Kidney epithelial cell (primary cell): ENCODE measurements at regions not wholly inside any gene's neighbourhood (a gene's known extent, or its start where the extent isn't known, plus 50 kb on each side); places are given as distances from the start of the nearest gene placed in this dataset.

Source experiments
- DNase-seq: peaks from one replicate; pipeline ENCODE4 v3.0.0-alpha.2; 2010; ENCODE audit warnings: low read depth
- H3K27me3 ChIP-seq: 2 replicates; pipeline ENCODE4 v1.6.0; 2011; ENCODE audit warnings: low read length; ENCODE audit not compliant: control insufficient read depth, insufficient read depth
- H3K36me3 ChIP-seq: 2 replicates; pipeline ENCODE4 v1.5.1; 2011; ENCODE audit warnings: low read length; ENCODE audit not compliant: control insufficient read depth, insufficient read depth
- H3K4me3 ChIP-seq: 2 replicates; pipeline ENCODE4 v1.5.1; 2011; ENCODE audit warnings: low read depth, mild to moderate bottlenecking, control low read depth, low read length
- TF ChIP-seq, protein P1 (sequence below): IDR thresholded peaks from 2 replicates; pipeline ENCODE4 v1.5.1; 2011; ENCODE audit warnings: mild to moderate bottlenecking, moderate library complexity, low read length, control low read depth, inconsistent platforms; ENCODE audit not compliant: insufficient read depth, poor library complexity, severe bottlenecking

- DNase-seq = no peak
- no peak overlapping the region for H3K4me3 ChIP-seq
- TF ChIP-seq, protein P1, sequence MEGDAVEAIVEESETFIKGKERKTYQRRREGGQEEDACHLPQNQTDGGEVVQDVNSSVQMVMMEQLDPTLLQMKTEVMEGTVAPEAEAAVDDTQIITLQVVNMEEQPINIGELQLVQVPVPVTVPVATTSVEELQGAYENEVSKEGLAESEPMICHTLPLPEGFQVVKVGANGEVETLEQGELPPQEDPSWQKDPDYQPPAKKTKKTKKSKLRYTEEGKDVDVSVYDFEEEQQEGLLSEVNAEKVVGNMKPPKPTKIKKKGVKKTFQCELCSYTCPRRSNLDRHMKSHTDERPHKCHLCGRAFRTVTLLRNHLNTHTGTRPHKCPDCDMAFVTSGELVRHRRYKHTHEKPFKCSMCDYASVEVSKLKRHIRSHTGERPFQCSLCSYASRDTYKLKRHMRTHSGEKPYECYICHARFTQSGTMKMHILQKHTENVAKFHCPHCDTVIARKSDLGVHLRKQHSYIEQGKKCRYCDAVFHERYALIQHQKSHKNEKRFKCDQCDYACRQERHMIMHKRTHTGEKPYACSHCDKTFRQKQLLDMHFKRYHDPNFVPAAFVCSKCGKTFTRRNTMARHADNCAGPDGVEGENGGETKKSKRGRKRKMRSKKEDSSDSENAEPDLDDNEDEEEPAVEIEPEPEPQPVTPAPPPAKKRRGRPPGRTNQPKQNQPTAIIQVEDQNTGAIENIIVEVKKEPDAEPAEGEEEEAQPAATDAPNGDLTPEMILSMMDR = no peak
- no peaks in the 10 kb centered on the region for H3K36me3 ChIP-seq
- no peaks in the 10 kb centered on the region for H3K27me3 ChIP-seq
Measured at GRCh38 chr4:10345381-10345784, 111.8 kb downstream of the ZNF518B start.

- no peaks in the 10 kb centered on the region for H3K36me3 ChIP-seq
- H3K4me3 ChIP-seq = no peak overlapping the region
- DNase-seq = no peak
- H3K27me3 ChIP-seq = no peaks in the 10 kb centered on the region
- TF ChIP-seq, protein P1 = no peak
Measured at GRCh38 chr4:10344824-10345223, 112.4 kb downstream of the ZNF518B start.

DNA sequence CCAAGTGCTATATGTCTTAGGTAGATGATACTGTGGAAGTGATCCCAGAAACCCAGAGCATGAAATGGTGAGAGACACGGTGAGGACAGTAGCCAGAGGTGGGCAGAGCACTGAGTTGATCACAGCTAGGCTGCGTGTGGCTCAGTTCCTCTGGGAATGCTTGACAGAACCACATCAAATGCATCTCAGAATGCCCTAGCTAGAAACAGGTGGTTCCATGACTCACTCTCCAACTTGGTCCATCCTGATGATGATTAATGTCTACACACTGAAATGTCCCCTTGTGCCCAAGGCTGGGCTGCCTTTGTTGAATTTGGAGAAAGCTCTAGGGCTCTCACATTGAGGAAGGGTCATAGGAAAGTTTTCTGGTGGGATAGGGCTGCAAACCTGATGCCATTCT is 113.6 kb downstream of the ZNF518B start:
- Histone ChIP-seq H3K4me3 (no peak overlapping the region), H3K36me3 (no peaks in the 10 kb centered on the region), H3K27me3 (no peaks in the 10 kb centered on the region)
- DNase-seq = no peak
- TF ChIP-seq, protein P1 = no peak

GRCh38 chr4:10342866-10343265 is 114.4 kb downstream of the ZNF518B start:
- Histone ChIP-seq H3K4me3 (no peak overlapping the region), H3K27me3 (no peaks in the 10 kb centered on the region), H3K36me3 (no peaks in the 10 kb centered on the region)
- TF ChIP-seq, protein P1 = no peak
- no peak for DNase-seq

GRCh38 chr4:10336471-10336870 is 120.8 kb downstream of the ZNF518B start:
- Histone ChIP-seq H3K27me3 (no peaks in the 10 kb centered on the region), H3K4me3 (no peak overlapping the region), H3K36me3 (no peaks in the 10 kb centered on the region)
- no peak for DNase-seq
- TF ChIP-seq, protein P1 = no peak

DNA sequence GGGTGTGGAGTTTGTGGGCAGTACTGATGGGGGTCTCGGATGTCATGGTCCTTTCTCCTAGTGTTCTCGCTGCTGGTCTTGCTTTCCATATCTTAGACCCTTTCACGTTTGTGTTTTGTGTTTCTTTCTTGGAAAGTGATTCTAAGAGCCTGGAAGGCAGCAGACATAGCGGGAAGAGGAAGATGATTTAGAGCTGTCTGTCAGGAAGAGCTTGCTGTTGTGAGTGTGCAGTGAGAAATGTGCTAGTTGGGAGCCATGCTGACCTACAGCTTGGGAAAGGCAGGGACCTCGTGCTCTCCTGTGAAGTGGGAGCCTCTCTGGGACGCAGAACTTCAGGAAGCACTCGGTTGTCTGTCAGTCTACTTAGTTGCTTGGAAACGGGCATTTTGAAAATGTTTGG is 122.2 kb downstream of the ZNF518B start:
- TF ChIP-seq, protein P1 = no peak
- DNase-seq = no peak
- H3K4me3 ChIP-seq = no peak overlapping the region
- no peaks in the 10 kb centered on the region for H3K36me3 ChIP-seq
- no peaks in the 10 kb centered on the region for H3K27me3 ChIP-seq
